ENCODE measurements at regions not wholly inside any gene's neighbourhood (a gene's known extent, or its start where the extent isn't known, plus 50 kb on each side); places are given as distances from the start of the nearest gene placed in this dataset.

- H3K9me3 ChIP-seq (ENCODE audit: control insufficient read depth, insufficient read depth, low read length): peaks cover 4% of the 10 kb centered on the region
- intact Hi-C loops (cut with micrococcal nuclease): loop anchor here (5.0 kb wide), 1 partner anchor 93 kb away; no protein-coding TSS in a partner anchor
- H2AK9ac ChIP-seq (replicated peaks; ENCODE audit: low read depth, low read length, poor library complexity): no peak overlapping the region
- no peak overlapping the region for H3K9ac ChIP-seq (ENCODE audit: low read depth, low read length)
- H3K56ac ChIP-seq (ENCODE audit: extremely low read depth, insufficient read depth, low read length): no peak overlapping the region
- H3K4ac ChIP-seq (ENCODE audit: low read depth, low read length): no peak overlapping the region
- POLR2A ChIA-PET (ENCODE audit: unreplicated experiment): no interaction called here
- H4K91ac ChIP-seq (ENCODE audit: insufficient read depth, low read depth, low read length): no peak overlapping the region
- H3K23ac ChIP-seq (ENCODE audit: low read depth, low read length): no peak overlapping the region
- no peak overlapping the region for H2BK120ac ChIP-seq (ENCODE audit: low read depth, low read length)
- no peak overlapping the region for H3K4me2 ChIP-seq (ENCODE audit: low read depth, low read length)
- no peak overlapping the region for H4K8ac ChIP-seq (ENCODE audit: low read depth in 2 of 2, low read length in 2 of 2)
- H3K79me1 ChIP-seq (ENCODE audit: low read depth in 1 of 2, low read length in 2 of 2): no peaks in the 10 kb centered on the region
- no TSS peak for BruUV-seq (replicated peaks)
- no peak overlapping the region for H2BK20ac ChIP-seq (ENCODE audit: low read depth, low read length)
- no peak for DNase-seq
- dilution Hi-C loops (cut with HindIII; ENCODE audit: low sequenced_read_pairs, unreplicated experiment): no loop called here
- H4K20me1 ChIP-seq (ENCODE audit: insufficient read depth, low read length): no peaks in the 10 kb centered on the region; the same call in 1 of the 2 replicates
- in situ Hi-C loops (cut with MboI; ENCODE audit: low sequenced_read_pairs): no loop called here
- no peak overlapping the region for H3K27ac ChIP-seq (ENCODE audit: insufficient read depth, low read length)
- peaks cover 4% of the 10 kb centered on the region; the same call in 1 of the 2 replicates for H3K4me1 ChIP-seq (ENCODE audit: control insufficient read depth, insufficient read depth, low read length)
- H2BK15ac ChIP-seq (ENCODE audit: low read depth, low read length): no peak overlapping the region
- no peak overlapping the region for H2BK5ac ChIP-seq (ENCODE audit: low read depth, low read length, poor library complexity, severe bottlenecking)
- WGBS, 2 experiments (ENCODE audit: extremely low coverage in 2 of 2, insufficient read length in 1 of 2): 67% methylated on average over 3 of the region's 15 CpGs; no CpG with 5 or more reads in 1 of the 2 experiments
- H3K36me3 ChIP-seq (ENCODE audit: control insufficient read depth, insufficient read depth, low read length): no peaks in the 10 kb centered on the region
- H2AFZ ChIP-seq (replicated peaks; ENCODE audit: low read length, poor library complexity): no peak overlapping the region
- no peak for TF ChIP-seq POLR2A (IDR thresholded peaks at IDR 0.05; ENCODE audit: low read depth, low read length)
- TF ChIP-seq FOS (IDR thresholded peaks at IDR 0.05; ENCODE audit: low read depth, low read length): no peak
- TF ChIP-seq RFX5 (IDR thresholded peaks at IDR 0.05; ENCODE audit: low read depth, low read length): no peak
- no peak for TF ChIP-seq USF2 (IDR thresholded peaks at IDR 0.05; ENCODE audit: low read depth, low read length)
- TF ChIP-seq RCOR1 (IDR thresholded peaks at IDR 0.05; ENCODE audit: insufficient replicate concordance, low read length): no peak
- no peak for TF ChIP-seq CHD1 (IDR thresholded peaks at IDR 0.05; ENCODE audit: low read depth, low read length)
- peak; percentile 24; the same call in 1 of the 2 replicates for TF ChIP-seq CEBPB (IDR thresholded peaks at IDR 0.05; ENCODE audit: low read depth, low read length)
- H3K18ac ChIP-seq (ENCODE audit: low read depth, low read length): no peak overlapping the region
- H2AK5ac ChIP-seq (ENCODE audit: low read depth, low read length): no peak overlapping the region
- no peak overlapping the region for H4K5ac ChIP-seq (ENCODE audit: low read depth, low read length)
- CTCF ChIA-PET: interaction anchor here (0.7 to 1.6 kb wide), 2 partner anchors 176 to 202 kb away, joined by 4 to 9 read pairs; no protein-coding TSS in a partner anchor
- H3K9me1 ChIP-seq (ENCODE audit: insufficient read depth, low read length): no peaks in the 10 kb centered on the region; the same call in 1 of the 2 replicates
- ATAC-seq (ENCODE audit: low read depth): no peak
- no peak overlapping the region for H3K14ac ChIP-seq (replicated peaks; ENCODE audit: low read depth, low read length)
- no peak overlapping the region for H3K4me3 ChIP-seq (ENCODE audit: insufficient read depth, low read depth, low read length)
- H3K27me3 ChIP-seq (ENCODE audit: control insufficient read depth, insufficient read depth, low read length): peaks cover 53% of the 10 kb centered on the region
Observed at GRCh38 chr14:103280278-103280928, 53.6 kb upstream of the EIF5 start.
